IPS-NIHi11 (cell line): ENCODE measurements at regions not wholly inside any gene's neighbourhood (a gene's known extent, or its start where the extent isn't known, plus 50 kb on each side); places are given as distances from the start of the nearest gene placed in this dataset.

Source experiments
- DNase-seq: peaks from one replicate; pipeline ENCODE4 v3.0.0; 2012; ENCODE audit warnings: mixed read lengths, low spot score

GRCh38 chr15:31151301-31152233 is 50.0 kb upstream of the TRPM1 start:
- no peak for DNase-seq

- no peak for DNase-seq
Measured at GRCh38 chr15:31153531-31153930, 52.0 kb upstream of the TRPM1 start.

DNA sequence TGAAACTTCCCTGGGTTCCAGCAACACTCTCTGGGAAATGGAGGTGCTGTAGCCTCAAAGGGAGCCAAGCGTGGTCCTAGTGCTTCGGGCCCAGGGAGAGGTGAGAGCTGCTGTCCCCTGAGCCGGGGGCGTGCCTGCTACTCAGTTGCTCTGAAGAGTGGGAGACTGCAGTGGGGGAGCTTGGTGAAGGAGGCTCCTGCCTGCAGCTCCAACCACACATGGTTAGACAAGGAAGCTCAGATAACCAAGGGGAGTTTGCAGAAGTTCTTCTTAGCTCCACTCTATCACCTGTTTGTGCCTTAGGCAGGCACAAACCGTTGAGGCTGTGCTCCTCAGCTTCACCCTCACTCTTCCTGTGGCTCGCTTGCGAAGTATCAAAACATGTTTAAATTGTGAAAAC is 53.6 kb upstream of the TRPM1 start:
- no peak for DNase-seq

DNA sequence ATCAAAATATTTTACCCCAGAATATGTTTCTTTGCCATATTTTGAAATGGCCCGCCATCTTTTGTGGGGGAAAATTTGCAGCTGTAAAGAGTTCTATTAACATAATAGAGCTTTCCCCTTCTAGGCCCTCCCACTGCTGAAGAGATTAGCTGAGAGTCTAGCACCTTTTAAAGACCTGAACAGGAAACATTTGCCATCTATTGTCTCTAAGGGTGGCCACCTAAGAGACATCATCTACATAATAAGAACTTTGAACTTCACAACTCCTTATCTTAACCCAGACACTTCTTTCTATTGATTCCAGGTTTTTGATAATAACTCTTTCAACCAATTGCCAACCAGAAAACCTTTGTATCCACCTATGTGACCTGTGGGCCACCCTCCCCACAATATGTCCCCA is 54.7 kb upstream of the TRPM1 start:
- no peak for DNase-seq

DNA sequence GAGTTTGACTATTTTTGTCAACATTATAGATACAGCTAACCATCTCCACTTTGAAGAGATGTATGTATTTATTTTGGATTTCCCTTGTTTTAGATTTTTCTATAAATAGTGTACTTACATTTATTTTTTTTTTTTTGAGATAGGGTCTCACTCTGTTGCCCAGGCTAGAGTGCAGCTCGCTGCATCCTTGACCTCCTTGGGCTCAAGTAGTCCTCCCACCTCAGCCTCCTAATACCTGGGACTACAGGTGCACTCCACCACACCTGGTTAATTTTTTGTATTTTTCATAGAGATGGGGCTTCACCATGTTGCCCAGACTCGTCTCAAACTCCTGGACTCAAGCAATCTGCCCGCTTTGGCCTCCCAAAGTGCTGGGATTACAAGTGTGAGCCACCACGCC is 55.3 kb upstream of the TRPM1 start:
- DNase-seq = no peak

GRCh38 chr15:31157644-31158069 is 56.1 kb upstream of the TRPM1 start:
- DNase-seq = no peak

GRCh38 chr15:31158858-31159569 is 57.5 kb upstream of the TRPM1 start:
- no peak for DNase-seq

- no peak for DNase-seq
Measured at GRCh38 chr15:31159837-31160236, 58.3 kb upstream of the TRPM1 start.

DNA sequence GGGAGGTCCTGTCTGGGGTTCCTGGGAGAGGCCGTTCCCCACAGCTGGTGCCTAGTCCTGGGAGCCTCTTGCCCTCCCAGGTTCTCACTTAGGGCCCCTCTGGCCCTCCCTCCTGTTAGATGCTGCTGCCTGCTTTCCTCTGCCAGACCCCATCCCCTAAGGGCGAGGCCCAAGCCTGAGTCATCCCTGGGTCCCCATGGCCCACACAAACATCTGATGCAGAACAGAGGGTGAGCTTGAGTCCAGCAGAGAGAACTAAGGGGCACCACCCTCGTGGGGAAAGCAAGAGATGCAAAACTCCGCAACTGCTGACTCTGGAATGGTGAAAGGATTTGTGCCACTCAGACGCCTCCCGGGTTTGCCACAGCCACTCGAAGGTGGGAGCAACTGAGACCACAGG is 58.8 kb upstream of the TRPM1 start:
- DNase-seq = no peak

DNA sequence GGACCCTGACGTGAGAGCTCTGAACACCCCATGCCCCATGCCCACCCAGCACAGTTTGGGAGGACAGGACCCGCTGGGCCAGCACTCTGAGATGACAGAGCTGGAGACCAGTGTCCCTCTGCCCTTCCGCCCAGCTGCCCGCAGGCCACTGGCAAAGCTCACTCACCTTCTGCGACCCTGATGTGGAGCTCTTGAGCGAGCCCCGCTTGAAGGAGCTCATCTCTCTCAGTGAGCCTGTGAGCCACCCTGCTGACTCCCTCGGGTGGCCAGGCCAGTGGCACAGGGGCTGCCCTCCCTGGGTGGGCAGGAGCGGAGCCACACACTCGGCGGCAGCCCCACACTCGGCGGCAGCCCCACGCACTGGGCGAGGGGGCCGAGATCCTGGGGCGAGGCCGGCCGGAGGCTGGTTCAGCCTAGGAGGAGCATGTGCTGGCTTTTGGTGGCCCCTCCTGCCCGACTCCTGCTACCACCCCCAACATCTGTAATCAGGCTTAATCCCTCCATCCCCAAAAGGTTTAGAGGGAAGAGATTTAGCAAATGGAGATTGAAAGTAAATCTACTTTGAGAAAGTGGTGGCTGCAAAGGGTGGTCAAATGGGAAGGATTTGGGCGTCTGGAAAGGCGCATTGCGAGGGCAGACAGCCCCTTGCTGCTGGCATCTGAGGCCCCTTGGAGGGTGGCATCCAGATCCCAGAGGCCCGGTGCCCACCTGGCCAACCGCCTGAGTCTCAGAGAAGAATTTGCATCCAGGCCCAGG is 59.4 kb upstream of the TRPM1 start:
- DNase-seq = no peak

DNA sequence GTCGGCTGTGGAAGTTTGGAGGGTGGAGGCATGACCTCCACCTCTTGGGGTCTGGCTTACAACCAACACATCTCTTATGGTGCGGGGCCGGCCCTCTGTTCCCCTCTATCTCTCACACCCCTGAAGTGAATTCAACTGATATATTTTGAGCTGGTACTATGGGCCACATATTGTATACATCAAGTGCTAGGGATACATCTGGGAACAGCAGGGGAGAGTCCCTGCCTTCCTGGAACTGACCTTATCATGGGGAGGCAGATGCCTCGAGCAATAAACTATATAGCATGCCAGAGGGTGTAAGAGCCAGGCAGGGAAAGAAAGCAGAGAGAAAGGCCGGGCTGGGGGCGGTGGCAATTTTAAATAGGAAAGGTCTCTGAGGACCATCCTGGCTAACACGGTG is 60.4 kb upstream of the TRPM1 start:
- no peak for DNase-seq

DNA sequence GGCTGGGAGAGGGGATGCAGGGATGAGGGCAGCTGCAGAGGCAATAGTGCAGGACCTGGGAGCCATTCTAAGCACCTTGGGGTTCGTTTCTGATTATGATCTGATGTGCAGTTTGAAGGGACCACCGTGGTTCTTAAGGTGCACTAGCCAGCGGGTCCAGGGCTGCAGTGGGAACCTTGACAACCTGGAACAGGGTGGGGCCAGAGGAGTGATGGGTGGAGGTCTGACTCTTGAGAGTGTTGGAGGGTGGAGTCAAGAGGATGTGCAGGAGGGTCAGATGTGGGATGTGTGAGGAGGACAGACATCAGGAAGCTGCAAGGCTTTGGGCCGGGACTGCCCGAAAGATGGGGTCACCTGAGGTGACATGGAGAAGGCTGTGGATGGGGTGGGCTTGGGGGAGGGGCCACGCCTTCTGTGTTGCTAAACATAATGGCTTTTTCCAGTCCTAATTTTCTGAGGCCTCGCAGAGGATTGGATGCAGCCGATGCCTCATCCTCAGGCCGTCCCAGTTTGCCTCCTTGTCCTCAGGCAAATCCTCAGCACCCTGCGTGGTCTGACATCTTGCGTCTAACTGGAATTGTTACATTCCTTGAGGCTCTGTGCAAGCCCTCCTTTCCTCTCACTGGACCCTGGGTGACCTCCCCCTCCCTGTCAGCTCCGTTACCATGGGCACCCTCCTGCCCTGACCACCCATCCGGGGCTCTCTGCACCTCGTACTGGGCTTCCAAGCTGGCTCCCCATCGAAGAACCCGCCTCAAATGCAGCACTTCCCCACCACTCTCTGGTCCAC is 61.4 kb upstream of the TRPM1 start:
- DNase-seq = no peak

DNA sequence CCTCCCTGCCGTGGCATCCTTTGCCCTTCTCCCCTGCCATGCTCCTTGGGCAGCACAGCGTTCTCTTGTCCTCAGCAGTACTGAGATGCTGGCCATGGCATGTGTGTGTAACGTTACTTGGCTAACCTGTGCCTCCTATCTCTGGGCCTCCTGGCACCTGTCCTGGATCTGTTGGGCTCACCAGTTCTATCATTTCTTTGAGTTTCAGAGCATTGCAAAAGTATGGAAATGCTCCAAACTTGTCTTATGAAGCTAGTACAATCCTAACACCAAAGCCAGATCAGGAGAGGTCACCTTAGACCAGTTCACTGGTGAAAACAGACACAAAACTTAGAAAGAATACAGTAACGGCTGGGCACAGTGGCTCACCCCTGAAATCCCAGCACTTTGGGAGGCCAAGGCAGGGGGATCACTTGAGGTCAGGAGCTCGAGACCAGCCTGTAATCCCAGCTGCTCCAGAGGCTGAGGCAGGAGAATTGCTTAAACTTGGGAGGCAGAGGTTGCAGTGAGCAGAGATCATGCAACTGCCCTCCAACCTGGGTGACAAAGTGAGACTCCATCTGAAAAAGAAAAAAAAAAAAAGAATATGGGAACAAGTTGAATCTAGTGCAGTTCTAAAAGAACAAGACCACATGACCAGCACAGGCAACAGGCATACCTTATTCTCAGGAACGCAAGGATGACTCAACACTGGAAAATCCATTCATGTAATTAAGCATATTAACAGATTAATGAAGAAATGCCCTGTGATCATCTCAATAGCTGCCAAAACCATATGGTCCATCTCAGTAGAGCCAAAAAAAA is 62.4 kb upstream of the TRPM1 start:
- DNase-seq = no peak

DNA sequence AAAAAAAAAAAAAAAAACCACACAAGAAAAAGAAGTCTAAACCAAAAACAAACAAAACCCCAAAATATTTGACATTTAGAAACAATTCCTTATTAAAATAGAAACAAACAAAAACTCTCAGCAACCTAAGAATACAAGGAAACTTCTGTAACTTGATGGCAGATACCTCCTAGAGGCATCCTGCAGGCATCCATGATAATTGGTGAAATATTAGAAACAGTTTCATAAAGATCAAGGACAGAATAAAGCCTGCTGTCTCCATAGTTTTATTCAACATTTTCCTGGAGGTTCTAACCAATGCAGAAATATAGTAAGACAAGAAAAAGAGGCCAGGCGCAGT is 63.0 kb upstream of the TRPM1 start:
- DNase-seq = no peak

DNA sequence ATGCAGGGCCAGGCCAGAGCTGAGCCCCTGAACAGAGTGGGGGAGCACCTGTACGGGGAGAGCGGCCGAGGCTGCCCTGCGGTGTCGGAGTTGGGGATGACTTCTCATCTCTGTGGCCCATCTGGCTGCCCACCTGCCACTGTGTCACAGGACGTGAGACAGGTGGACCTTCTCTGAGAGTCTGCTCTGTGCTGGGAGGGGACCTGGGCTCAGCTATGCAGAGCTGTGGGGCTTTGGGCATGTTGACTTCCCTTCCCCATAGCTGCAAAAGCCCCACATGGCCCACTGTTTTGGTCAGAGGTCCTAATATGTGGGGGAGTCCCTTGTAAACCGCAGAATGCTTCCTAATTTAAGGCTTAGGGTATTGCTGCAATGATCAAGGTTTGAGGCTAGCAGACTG is 68.0 kb upstream of the TRPM1 start:
- DNase-seq = no peak

- DNase-seq = no peak
Measured at GRCh38 chr15:31171731-31172130, 70.2 kb upstream of the TRPM1 start.

DNA sequence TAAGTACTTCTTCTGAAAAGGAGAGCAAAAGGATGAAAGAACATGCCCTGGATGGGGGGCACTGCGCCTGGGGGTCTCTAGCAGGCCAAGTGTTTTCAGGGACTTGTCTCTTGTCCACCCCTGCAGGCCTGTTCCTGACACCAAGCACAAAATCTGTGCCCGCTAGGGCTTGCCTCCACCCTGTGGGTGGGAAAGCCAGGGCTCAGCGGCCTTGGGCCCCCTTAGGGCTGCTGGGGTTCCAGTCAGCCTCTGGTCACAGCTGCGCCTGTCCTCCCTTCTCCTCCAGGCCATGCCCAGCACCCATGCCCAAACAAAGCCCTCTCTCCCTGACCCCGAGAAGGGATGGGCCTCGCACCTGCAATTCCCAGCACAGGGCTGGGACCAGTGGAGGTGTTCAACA is 71.1 kb upstream of the TRPM1 start:
- no peak for DNase-seq

GRCh38 chr15:31173790-31174450 is 72.4 kb upstream of the TRPM1 start:
- DNase-seq = no peak

GRCh38 chr15:31175484-31175883 is 74.0 kb upstream of the TRPM1 start:
- no peak for DNase-seq

GRCh38 chr15:31177951-31178350 is 76.4 kb upstream of the TRPM1 start:
- DNase-seq = no peak

DNA sequence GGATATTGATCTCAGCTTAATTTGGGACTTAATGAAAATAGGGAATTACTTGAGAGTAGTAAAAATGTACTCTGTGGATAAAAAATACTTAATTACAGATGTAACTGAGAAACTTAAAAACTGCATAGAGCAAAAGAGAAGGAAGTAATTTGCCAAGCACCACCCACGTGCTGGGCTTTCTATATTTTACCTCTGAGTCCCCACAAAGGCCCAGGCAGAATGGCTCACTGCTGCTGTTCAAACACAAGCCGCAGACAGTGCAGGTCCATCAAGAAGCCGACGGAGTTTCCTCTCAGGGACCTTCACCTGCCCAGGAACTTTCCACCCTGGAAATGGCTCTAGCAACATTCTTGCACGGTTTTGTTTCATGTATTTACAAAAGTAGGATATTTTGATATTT is 77.2 kb upstream of the TRPM1 start:
- no peak for DNase-seq
